LHCN-M2 (cell line): ENCODE measurements at regions not wholly inside any gene's neighbourhood (a gene's known extent, or its start where the extent isn't known, plus 50 kb on each side); places are given as distances from the start of the nearest gene placed in this dataset.
"Not testable (repeated sequence)": the region's sequence is repeated elsewhere in the genome, so short reads cannot be mapped to it uniquely, and the experiment has no call there.

Experiments used
- DNase-seq: peaks from one replicate; pipeline ENCODE4 v3.0.0-alpha.2; 2012; ENCODE audit warnings: low read depth

- peak; percentile 52 for DNase-seq
These were observed 393.7 kb downstream of the UTRN start for GRCh38 chr6:144678844-144679243.

DNA sequence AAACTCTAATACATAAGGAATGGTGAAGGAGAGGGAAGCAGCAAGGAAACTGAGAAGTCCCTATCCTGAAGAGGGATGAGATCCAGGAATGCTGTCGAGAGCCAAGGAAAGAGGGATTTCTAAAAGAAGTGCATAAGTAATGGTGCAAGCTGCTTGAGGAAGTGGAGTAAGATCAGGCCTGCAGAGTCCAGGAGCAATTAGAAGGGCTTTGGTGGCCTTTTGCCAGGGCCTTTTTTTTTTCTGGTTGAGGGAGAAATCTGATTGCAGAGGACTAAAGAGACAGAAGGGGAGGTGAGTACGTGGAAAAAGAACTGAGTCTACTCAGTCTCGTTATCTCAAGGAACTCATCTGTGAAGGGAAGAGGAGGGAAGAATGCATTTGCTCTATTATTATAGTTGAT is 396.2 kb downstream of the UTRN start:
- no peak for DNase-seq

DNA sequence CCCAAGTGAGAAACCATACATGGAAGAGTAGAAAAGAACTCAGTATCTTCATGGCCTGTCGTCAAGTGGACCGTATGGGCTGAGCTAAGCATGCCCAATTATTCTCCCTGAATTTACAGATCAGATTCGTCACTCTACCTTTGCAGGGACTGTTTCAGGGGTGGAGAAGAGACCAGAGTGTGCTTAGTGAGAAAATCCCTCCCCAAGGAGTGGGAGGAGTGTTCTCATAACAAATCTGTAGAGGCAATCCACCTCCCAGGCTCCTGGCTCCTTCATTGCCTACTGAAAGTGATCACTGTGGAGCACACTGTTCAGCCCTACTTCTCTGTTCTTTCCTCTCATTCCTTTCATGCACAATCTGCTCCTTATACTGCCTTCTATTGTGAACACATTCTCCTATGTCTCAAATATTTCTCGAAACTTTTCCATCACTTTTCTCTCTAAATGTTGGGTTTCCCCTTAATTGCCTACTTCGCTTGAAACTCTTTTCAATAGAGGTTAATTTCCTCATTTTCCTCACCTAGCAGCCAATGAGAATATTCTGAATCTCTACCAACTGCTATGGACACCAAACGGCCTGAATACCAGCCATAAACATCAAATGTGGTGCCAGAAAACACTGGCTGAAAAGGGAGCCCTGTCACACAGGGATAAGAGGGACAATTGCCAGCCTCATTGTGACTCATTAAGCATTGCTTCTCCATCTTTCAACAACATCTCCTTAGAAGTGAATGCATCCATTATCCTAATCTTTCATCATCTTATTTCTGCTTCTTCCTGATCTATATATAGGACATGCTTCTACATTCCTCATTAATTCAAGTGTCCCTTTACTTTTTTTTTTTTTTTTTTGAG is 398.3 kb downstream of the UTRN start:
- DNase-seq = no peak

- no peak for DNase-seq
These were observed 403.6 kb downstream of the UTRN start for GRCh38 chr6:144688713-144689112.

- DNase-seq = no peak
These were observed 404.4 kb downstream of the UTRN start for GRCh38 chr6:144689503-144690040.

DNA sequence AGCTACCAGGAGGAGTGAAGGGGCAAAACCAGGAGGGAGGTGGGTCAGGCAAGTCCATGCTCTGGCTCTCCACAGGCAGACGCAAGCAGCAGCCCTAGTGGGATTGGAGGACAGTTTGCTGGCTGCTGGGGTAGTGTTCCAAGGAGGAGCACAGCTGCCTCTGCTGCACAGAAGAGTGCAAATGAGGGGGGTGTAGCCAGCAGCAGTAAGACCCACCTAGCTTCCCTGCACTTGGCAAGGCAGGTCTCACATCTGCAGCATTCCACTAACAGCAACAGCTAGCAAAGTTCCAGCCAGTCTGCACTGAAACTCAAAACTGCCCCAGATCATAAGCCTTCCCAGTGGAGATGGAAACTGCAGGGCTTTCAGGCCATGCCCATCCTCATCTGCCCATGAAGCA is 405.0 kb downstream of the UTRN start:
- DNase-seq = no peak

- no peak for DNase-seq
These were observed 405.5 kb downstream of the UTRN start for GRCh38 chr6:144690666-144691065.

GRCh38 chr6:144692050-144692449 is 406.9 kb downstream of the UTRN start:
- DNase-seq = not testable (repeated sequence)

- DNase-seq = no peak
These were observed 410.9 kb downstream of the UTRN start for GRCh38 chr6:144695858-144696533.

GRCh38 chr6:144696610-144697368 is 411.7 kb downstream of the UTRN start:
- no peak for DNase-seq

DNA sequence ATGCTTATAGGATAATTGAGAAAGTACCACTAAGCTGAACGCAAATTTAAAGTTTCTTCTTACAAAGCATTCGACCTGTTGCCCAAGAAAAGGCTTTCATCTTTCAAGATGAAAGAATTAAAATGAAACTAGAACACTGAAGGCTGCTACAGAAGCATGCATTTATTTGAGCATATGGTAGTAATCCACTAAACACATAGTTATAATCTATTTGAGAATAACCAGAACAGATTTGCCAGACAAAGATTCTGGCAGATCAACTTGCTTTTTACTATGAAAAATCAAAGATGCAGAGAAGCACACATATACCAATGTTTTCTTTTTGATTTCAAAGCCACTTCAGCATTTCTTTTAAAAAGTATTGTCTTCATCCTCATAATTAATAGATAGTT is 412.2 kb downstream of the UTRN start:
- DNase-seq = no peak

GRCh38 chr6:144697801-144698200 is 412.7 kb downstream of the UTRN start:
- no peak for DNase-seq

- no peak for DNase-seq
These were observed 417.6 kb downstream of the UTRN start for GRCh38 chr6:144702781-144703180.

GRCh38 chr6:144710207-144710606 is 425.1 kb downstream of the UTRN start:
- peak; percentile 77 for DNase-seq

GRCh38 chr6:144711661-144712060 is 426.5 kb downstream of the UTRN start:
- DNase-seq = no peak

DNA sequence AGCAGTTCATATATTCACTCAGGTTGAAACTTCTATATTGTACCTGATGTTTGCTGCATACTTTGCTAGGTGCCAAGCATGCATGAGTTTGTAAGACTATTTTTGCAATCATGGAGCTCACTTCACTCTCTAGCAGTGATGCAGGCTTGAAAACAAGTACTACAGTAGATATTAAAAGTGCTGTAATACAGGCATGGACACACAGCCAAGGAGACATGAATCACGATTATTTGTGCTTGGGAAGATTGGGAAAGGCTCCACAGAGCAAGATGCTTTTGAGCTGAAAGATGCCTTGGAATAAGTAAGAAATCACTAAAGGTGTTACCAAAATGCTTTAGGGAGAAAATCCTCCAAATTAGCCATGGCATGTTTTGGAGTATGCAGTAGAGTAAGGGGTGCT is 427.4 kb downstream of the UTRN start:
- peak; percentile 17 for DNase-seq

DNA sequence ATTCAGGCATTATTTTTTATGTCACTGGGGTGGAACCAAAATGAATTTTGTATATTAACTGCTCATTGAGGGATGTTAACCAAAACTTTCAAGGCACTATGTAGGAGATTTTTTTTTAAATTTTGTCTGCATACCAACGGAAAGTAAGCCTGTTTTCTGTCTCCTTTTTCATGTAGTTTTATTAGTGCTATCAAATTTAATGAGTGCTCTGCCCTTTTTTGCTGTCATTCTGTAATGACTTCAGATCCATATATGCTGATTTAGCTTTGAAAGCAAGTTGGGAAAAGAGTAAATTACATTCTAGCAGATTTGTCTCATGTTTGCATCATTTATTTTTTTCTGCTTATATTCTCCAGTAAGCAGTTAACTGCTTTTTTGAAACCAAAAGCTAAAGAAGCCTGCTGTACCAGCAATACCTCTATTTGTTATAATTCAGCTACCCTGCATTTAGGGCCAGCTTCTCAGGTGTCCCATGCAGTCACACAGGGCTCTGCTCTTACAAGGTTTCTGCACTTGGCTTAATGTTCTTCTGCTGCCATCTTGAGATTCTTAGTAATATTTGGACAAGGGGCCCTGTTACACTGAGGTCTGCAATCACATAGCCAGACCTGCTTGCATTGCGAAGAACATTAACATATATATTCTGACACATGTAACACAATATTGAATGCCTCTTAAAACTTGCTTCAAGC is 429.0 kb downstream of the UTRN start:
- DNase-seq = no peak

GRCh38 chr6:144715344-144715743 is 430.2 kb downstream of the UTRN start:
- no peak for DNase-seq

DNA sequence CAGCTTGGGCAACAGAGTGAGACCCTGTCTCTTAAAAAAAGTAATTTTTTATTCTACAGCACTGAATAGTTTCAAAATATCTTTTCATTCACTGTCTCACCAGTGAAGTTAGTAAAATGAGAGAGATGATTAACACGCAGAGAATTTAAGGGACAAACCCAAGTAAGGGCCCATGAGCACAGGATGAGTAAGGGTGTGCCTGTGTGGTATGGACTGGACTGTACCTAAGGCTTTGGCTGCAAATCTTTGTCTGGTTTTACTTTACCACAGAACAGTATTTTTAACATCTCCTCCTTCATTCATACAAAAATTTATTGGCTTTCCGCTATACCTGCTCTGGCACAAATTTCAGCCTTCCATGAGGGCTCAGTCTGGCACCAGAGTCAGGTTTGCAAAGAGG is 433.3 kb downstream of the UTRN start:
- peak; percentile 55 for DNase-seq

GRCh38 chr6:144721232-144721631 is 436.1 kb downstream of the UTRN start:
- no peak for DNase-seq

DNA sequence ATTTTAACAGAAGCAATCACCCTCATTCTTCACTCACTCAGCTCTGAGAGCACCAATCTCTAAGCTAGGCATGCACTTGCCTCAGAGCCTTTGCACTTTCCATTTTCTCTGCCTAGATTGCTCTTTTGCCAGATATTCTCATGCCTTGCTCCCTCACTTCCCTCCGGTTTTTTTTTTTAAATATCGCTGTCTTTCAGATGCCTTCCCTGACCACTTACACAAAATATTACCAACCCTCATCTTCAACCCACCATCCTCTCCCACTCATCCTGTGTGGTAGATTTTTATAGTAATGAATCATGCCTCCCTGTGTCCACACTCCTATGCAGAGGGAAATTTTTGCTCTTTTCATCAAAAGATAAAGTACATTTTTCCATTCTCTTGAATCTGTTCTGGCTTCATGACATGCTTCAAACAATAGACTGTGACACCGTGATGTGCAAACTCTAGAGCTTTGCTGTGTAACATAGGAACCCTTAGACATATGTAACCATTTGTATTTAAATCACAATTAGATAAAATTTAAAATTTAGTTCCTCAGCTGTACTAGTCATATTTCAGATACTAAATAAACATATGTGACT is 437.1 kb downstream of the UTRN start:
- peak; percentile 39 for DNase-seq
